GM19455 (cell line): ENCODE measurements at regions not wholly inside any gene's neighbourhood (a gene's known extent, or its start where the extent isn't known, plus 50 kb on each side); places are given as distances from the start of the nearest gene placed in this dataset.
"Not testable (repeated sequence)": the region's sequence is repeated elsewhere in the genome, so short reads cannot be mapped to it uniquely, and the experiment has no call there.

Source experiments
- ATAC-seq: cut with Tn5 transposase; IDR thresholded peaks from one replicate; pipeline ENCODE4 v1.9.1; 2021; ENCODE audit not compliant: unreplicated experiment

GRCh38 chr2:103365071-103365470, 603.2 kb downstream of the TMEM182 start:
- no peak for ATAC-seq

GRCh38 chr2:103367877-103368276, 606.0 kb downstream of the TMEM182 start:
- no peak for ATAC-seq

- no peak for ATAC-seq
These were observed 621.7 kb downstream of the TMEM182 start for GRCh38 chr2:103383541-103383940.

GRCh38 chr2:103386872-103387271, 625.0 kb downstream of the TMEM182 start:
- ATAC-seq: no peak

- no peak for ATAC-seq
These were observed 626.1 kb downstream of the TMEM182 start for GRCh38 chr2:103387888-103388287.

GRCh38 chr2:103396152-103396551, 634.3 kb downstream of the TMEM182 start:
- no peak for ATAC-seq

- no peak for ATAC-seq
These were observed 639.8 kb downstream of the TMEM182 start for GRCh38 chr2:103401621-103402020.

- no peak for ATAC-seq
These were observed 640.5 kb downstream of the TMEM182 start for GRCh38 chr2:103402336-103402735.

GRCh38 chr2:103402944-103403343, 641.1 kb downstream of the TMEM182 start:
- ATAC-seq: no peak

- not testable (repeated sequence) for ATAC-seq
These were observed 641.6 kb downstream of the TMEM182 start for GRCh38 chr2:103403388-103403787.

- no peak for ATAC-seq
These were observed 648.4 kb downstream of the TMEM182 start for GRCh38 chr2:103410221-103410620.

- ATAC-seq: no peak
These were observed 657.7 kb downstream of the TMEM182 start for GRCh38 chr2:103419506-103419905.

GRCh38 chr2:103423100-103423499, 661.3 kb downstream of the TMEM182 start:
- no peak for ATAC-seq

GRCh38 chr2:103427567-103427966, 665.7 kb downstream of the TMEM182 start:
- ATAC-seq: no peak

GRCh38 chr2:103430191-103430590, 668.4 kb downstream of the TMEM182 start:
- ATAC-seq: no peak

GRCh38 chr2:103435010-103435409, 673.2 kb downstream of the TMEM182 start:
- ATAC-seq: no peak

- ATAC-seq: no peak
These were observed 675.3 kb downstream of the TMEM182 start for GRCh38 chr2:103437161-103437560.

GRCh38 chr2:103445347-103445746, 683.5 kb downstream of the TMEM182 start:
- ATAC-seq: no peak

- no peak for ATAC-seq
These were observed 686.7 kb downstream of the TMEM182 start for GRCh38 chr2:103448495-103448894.

GRCh38 chr2:103451283-103451682, 689.5 kb downstream of the TMEM182 start:
- ATAC-seq: no peak

GRCh38 chr2:103459283-103459682, 697.5 kb downstream of the TMEM182 start:
- no peak for ATAC-seq

- no peak for ATAC-seq
These were observed 700.3 kb downstream of the TMEM182 start for GRCh38 chr2:103462101-103462500.

- ATAC-seq: no peak
These were observed 700.9 kb downstream of the TMEM182 start for GRCh38 chr2:103462712-103463111.

GRCh38 chr2:103464831-103465230, 703.0 kb downstream of the TMEM182 start:
- ATAC-seq: no peak
